HG03095 (cell line): ENCODE measurements at regions not wholly inside any gene's neighbourhood (a gene's known extent, or its start where the extent isn't known, plus 50 kb on each side); places are given as distances from the start of the nearest gene placed in this dataset.
"Not testable (repeated sequence)": the region's sequence is repeated elsewhere in the genome, so short reads cannot be mapped to it uniquely, and the experiment has no call there.

ENCODE experiments used
- ATAC-seq: cut with Tn5 transposase; IDR thresholded peaks from one replicate; pipeline ENCODE4 v1.9.1; 2021; ENCODE audit warnings: moderate library complexity; ENCODE audit not compliant: unreplicated experiment

DNA sequence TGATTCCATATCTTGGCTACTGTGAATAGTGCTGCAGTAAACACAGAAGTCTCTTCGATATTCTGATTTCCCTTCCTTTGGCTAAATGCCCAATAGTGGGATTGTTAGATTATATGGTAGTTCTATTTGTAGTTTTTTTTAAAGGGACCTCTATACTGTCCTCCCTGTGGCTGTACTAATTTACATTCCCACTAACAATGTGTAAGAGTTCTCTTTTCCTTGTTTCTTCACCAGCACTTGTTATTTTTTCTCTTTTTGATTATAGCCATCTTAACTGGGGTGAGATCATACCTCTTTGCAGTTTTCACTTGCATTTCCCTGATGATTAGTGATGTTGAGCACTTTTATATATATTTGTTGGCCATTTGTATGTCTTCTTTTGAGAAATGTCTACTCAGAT is 102.0 kb downstream of the CARTPT start:
- ATAC-seq: no peak

DNA sequence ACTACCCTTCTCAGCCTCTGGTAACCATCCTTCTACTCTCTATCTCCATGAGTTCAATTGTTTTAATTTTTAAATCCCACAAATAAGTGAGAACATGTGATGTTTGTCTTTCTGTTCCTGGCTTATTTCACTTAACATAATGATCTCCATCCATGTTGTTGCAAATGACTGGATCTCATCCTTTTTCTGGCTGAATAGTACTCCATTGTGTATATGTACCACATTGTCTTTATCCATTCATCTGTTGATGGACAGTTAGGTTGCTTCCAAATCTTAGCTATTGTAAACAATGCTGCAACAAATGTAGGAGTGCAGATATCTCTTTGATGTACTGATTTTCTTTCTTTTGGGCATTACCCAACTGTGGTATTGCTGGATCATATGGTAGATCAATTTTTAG is 103.0 kb downstream of the CARTPT start:
- not testable (repeated sequence) for ATAC-seq

DNA sequence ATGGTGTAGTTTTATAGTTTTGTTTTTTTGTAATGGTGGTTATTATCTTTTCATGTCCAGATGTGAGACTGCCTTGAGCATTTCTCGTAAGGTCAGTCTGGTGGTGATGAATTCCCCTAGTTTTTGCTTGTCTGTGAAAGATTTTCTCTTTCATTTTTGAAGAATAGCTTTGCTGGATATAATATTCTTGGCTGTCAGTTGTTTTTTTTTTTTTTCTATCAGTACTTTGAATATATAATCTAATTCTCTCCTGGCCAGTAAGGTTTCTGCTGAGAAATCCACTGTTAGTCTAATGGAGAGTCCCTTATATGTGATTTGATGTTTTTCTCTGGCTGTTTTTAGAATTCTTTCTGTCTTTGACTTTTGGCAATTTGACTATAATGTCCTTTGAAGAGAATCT is 106.9 kb downstream of the CARTPT start:
- no peak for ATAC-seq

DNA sequence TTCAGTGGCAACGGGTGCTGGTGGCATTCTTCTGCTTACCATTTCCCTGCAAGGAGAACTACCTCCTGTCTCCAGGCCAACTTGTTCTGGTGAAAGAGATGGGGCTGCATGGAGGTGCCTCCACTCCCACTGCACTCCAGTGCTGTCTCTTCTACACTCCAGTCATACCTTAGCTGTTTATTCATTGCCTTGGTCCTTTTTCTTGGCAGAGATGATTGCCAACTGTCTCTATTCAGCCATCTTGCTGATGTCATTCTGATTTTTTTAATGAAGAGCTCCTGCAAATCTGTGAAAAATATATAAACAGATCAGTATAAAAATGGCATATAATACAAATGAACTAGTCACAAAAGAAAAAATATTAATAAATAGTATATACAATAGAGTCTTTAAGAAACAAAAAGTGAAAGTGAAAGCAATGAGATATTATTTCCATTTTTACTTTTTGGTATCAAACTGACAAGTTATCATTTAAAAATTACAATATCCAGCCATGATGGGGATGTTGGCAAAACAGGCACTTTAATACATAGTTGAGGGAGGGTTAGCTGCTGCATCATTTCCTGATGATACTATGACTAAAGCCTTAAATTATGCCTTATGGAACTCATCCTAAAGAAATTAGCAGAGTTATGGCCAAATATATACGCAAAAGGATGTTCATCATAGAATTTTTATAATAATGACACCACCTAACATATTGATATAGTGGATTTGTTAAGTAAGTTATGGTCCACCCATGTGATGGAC is 109.4 kb downstream of the CARTPT start:
- ATAC-seq: no peak

DNA sequence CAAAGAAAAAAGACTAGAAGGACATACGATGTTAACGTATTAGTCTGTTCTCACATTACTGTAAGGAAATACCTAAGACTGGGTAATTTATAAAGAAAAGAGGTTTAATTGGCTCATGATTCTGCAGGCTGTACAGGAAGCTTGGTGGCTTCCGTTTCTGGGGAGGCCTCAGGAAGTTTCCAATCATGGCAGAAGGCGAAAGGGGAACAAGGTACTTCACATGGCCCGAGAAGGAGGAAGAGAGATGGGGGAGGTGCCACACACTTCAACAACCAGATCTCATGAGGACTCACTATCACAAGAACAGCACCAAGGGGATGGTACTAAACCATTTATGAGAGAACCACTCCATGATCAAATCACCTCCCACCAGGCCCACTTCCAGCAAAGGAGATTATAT is 110.1 kb downstream of the CARTPT start:
- no peak for ATAC-seq

DNA sequence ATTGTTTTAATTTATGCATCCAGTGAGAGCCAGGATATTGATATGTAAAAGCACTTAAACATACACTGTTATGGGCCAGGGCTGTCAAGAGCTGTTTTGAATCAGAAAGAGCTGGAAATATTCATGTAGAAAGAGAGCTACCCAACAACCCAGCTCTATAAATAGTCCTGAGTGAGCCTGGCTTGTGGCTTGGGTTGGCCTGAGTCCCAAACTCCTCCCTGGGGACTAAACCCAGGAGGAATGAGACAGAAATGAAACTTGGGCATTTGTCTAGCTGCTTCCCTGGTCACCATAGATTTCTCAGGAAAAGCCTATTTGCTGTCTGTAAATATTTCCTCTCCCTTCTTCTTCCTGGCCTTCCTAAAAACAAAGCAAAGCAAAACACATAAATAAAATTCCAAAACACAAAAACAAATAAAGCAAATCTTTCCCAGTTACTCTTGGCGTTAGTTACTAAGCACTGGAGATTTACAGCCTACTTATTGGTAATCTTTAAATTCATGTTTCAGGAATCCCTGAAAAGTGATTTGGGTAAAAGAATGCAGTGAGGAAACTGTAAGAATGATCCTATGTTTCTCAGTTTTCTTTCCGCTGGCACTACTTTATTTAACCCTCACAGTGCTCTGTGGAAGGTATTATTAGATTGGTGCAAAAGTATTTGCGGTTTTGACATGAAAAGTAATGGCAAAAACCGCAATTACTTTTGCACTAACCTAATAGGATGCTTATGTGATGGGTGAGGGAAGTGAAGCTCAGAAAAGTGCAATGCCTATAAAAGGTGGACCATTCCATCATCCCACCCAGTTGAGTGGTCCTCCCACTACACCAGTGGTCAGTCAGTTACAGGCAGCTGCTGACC is 111.8 kb downstream of the CARTPT start:
- ATAC-seq: no peak

DNA sequence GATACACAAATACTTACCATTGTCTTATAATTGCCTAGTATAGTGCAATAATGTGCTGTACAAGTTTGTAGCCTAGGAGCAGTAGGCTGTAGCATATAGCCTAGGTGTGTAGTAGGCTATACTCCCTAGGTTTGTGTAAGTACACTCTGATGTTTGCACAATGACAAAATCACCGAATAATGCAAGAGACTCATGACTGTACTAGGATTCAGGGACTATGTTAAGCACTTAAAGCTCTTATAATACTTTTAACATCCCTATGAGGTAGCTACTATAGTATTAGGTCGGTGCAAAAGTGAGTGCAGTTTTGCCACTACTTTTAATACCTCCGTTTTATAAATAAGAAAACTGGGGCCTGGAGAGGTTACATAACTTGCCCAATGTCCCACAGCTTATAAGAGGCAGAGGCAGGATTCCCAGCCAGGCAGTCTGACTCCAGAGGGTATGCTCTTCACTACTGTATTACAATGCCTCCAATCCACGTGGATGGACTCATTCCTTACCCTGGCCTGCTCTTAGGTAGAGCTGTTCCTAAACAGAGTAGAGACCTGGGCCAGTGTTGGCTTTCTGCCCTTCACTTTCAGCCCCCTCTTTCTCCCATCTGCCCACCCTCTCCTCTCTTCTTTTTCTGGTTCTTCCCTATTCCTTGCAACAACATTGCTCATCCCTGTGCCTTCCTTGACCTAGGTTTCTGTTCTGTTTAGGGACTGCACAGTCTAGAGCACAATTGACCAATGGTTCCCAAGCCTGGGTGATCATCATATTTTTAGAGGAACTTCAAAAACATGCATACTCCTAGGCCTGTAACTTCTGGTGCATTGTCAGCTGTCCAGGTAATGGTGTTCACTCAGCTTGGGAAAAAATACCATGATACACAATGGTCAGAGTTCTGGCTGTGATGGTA is 114.0 kb downstream of the CARTPT start:
- ATAC-seq: no peak

DNA sequence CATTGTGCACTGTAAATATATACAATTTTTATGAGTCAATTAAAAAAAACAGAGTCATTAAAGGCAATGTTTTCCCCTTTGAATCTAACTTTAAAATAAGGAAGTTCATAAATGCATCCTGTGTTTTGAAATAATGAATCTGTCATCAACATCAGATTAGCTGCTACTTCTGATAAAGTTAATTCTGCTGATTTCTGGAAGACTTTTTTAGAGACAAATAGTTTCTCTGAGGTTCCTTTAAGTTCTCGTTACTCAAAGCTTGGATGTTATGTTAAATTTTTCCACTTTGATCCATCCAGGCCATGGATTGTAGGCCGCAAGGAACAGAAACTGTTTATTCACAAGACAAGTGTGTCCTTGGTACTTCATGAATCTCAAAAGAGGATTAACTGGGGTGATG is 115.5 kb downstream of the CARTPT start:
- ATAC-seq: no peak

DNA sequence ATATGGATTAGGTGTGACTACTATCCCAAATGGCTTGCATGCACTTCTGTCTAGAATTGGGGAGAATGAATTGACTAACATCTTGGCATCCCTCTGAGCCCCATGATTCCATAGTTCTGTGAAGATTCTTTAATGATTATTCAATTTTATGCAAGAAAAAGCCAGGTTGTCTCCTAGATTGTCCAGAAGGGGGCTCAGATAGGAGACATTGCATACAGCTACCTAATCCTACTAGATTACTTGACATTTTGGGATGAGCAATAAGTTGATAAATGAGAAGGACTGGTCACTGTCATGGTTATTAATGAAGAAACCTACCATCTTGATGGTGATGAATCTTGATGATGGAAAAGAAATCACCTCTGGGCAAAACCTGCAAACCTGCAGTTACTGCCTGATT is 117.0 kb downstream of the CARTPT start:
- ATAC-seq: no peak

DNA sequence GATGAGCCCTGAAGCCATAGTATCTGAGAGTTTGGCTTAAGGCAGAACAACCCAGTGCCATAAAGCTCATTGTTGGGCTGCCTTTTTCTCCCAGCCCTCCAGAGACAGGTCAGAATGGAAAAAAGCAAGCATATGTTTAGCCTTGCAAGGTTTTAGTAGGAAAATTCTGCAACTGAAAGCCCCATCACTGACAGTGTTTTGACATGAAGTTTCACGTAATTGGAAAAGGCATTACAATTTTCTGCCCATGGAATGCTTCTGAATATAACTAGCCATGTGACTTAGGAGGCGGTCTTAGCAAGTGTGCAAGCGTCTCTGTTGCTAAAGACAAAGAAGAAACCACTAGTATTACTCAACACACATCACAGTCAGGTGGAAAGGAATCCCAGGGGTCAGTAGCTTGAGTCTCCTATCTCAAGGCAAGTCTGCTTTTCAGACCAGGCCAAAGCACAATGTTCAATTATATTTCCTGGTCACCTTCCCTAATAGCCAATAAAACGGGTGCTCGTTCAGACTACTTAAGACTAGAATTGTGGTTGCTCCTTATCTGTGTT is 117.6 kb downstream of the CARTPT start:
- ATAC-seq: no peak

DNA sequence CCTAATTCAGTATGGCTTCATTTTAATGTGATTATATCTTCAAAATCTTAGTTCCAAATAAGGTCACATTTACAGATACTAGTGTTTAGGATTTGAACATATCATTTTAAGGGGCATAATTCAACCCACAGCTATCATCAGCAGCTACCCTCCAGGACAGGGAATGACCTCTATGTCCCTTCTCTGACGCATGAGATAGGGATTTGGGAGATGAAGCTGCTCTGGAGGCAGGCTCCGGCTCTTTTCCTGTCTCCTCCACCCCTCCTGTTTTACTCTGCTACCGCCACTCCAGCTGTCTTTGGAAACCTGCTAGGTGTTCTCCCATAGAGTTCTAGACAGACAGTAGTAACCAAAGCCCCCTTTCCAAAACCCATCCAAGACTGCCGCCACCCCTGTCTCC is 119.2 kb downstream of the CARTPT start:
- ATAC-seq: no peak

DNA sequence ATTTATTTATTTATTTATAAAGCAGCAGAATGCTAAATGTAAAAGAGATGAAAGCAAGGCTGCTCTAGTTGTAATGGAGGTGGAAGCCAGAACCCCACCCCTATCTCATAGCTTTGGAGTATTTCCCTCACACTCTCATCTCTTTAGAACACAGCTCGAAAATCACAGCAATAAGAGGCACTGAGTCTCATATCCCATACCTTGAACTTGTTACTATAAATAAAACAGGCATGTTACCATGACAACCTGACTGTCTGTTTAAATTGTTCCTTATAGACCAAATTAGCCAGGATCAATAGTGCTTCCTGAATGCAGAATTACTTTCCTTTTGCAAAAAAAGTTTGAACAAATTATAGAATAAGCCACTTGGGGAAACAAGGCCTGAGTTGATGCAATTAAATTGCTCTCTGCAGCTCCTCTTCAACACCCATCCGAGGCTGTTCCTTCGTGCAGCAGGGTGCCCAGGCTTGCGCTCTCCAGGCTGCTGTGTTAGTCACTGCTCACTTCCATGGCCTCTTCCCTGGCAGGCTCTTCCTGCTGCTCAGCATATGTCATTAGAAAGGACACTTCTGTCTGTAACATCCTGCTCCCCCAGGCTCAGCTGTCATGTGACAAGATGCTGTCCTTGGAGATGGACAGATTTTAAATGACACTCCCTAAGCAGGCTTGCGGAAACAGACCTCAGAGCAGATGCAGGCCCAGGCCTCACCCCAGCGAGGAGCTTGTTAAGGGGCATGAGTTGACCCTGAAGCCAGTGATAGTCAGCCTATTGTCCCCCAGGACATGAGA is 120.2 kb downstream of the CARTPT start:
- no peak for ATAC-seq

DNA sequence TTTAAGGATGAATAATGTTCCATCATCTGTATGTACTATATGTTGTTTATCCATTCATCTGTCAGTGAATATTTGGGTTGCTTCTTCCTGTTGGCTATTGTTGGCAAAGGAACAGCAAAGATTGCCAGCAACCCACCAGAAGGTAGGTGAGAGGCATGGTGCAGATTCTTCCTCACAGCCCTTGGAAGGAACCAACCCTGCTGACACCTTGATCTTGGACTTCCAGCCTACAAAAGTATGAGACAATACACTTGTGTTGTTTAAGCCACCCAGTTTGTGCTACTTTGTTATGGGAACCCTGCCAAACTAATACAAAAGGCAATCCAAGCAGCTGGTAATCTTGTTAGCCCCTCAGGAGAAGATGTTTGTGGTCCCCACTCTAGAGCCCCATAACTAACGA is 122.0 kb downstream of the CARTPT start:
- no peak for ATAC-seq

DNA sequence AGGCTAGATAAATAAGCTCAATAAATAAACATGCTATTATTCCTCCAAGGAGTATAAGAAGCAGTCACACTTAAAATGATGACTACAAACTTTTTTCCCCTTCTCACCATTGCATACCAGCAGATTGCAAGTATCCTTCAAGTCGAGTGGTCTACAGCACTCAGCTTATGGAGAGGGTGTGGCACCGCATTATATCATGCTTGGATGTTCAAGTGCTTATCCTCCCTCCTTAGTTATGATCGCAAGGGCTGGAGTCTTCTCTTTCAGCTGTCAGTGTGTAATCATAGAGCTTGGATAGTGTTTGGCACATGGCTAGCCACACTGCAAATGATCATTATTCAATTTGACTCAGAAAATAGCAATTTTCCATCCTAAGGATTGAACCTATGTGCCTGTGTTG is 124.0 kb downstream of the CARTPT start:
- ATAC-seq: no peak

DNA sequence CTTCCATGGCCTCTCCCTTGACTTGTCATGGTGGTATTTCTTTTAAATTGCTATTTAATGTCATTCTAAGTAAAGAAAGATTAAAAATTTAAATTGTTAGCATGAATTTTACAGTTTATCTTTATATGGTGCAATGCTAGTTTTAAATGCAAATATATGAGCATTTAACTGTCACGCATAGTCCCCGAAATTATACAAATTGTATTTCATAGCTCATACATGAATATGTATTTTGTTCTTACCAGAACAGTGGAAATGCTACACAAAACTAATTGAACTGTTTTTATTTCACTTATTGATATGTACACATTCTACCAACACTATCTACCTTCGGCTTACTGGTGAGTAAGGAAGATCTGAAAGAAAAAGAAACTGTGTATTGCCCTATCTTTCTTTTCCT is 125.8 kb downstream of the CARTPT start:
- no peak for ATAC-seq

DNA sequence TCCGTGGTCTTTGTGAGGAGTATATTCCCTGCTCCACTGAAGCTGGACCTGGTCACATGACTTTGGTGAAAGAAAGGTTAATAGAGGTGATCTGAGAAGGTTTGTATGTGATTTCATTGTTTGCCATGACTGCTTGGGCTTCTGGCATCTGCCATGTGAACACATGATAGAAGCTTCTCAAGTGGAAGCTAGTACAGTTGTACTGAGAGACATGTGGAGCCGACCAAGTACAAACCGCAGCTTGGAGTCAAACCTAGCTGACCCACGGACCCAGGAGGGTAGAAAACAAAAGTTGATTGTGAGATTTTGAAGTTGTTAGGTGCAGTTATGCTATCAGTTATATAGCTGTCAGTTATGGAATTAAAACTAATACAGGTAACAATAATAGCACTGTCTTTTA is 140.4 kb downstream of the CARTPT start:
- no peak for ATAC-seq

DNA sequence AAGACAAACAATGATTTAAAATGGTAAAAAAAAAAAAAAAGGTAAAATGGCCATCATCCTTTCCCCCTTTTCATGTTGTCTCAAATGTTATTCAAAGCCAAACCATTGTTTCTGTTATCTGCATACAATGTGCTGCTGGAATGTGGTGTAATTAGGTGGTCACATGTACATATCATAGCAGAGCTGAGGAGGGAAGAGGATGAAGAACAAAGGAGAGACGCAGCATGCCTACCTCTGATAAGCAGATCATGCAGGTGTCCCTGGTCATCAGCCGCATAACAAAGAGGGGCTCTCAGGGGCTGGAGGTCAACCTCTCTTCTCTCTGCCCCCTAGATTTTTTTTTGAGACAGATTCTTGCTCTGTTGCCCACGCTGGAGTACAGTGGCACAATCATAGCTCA is 141.0 kb downstream of the CARTPT start:
- no peak for ATAC-seq

DNA sequence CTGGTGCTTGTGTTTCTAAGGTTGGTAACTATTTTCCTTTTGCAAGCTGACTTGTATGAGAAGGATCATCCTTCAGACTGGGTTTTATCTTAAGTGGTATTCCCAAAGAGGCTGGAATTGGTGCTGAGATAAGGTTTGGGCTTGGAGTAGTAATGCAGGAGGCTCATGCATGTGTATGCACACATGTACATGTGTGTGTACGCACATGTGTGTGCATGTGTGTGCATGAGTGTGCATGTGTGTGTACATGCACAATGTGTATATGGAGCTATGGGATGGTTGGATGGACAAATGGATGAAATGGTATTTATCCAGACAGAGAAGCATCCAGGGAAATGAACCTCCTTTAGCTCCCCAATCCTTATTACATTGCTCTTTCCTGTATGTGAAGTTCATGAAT is 142.6 kb downstream of the CARTPT start:
- ATAC-seq: no peak

DNA sequence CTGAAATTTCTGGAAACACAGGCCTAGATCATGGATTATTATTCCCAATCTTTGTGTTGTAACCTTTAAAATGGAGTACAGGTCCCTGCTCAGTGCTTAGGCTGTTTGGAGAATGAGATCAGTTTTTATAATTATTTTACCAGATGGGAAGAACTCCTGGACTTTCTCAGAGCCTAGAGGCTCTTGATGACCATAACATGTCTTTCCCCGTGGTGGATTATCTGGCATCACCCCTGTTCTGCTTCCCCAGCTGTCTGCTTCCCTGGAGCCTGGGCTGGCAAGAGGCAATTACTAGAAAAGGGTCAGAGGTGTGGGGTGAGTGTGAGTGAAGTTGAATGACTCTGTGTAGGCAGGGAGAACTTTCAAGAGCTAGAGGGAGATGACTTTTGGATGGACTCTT is 143.0 kb downstream of the CARTPT start:
- ATAC-seq: no peak

DNA sequence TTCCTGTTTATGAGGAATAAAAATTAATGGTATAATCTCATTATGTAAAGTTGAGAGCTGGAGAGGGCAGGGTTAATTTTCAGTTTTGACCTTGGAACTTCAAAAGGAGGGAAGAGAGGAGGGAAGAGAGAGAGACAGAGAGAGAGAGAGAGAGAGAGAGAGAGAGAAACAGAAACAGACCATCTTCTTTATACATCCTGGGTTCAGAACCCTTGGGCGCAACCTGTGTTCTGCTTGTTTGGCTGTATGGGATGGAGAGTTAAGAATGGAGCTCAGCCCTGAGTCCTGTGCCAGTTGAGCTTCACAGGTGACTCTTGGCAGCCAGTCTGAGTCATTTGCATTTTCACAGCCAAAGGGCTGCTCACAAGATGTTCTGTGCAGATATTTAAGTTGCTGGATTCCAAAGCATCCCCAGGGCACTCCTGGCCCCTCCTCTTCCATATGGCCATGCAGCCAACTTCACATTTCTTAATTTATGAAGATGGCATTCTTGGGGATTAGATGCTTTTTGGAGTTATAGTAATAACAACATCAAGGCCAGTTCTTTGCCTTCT is 143.5 kb downstream of the CARTPT start:
- no peak for ATAC-seq
